K562 (cell line): ENCODE measurements at regions not wholly inside any gene's neighbourhood (a gene's known extent, or its start where the extent isn't known, plus 50 kb on each side); places are given as distances from the start of the nearest gene placed in this dataset.
"Not testable (repeated sequence)": the region's sequence is repeated elsewhere in the genome, so short reads cannot be mapped to it uniquely, and the experiment has no call there.

Experiments
- ATAC-seq: fragments of 200-7000 bp; cut with Tn5 transposase; 3 replicates; pipeline ENCODE4 v1.9.1; 2020; ENCODE audit warnings: moderate library complexity
- BruUV-seq: library from RNA; stranded (reverse); fragments of 400-500 nt; replicated peaks from 2 replicates; lab custom pipeline; 2021; lab: Mats Ljungman, UMichigan
- CTCF ChIA-PET: fragments of 300-600 bp; formaldehyde crosslinking; extraction: SDS; loops from one replicate; lab custom pipeline; 2021; ENCODE audit warnings: low intra/inter-chr PET ratio; lab: Yijun Ruan, JAX
- POLR2A ChIA-PET: fragments of 300-600, 350-650 bp; sonication (Branson Sonifier 250); formaldehyde crosslinking; extraction: SDS; loops from one replicate; lab custom pipeline; 2021; ENCODE audit warnings: antibody characterized with exemption, inconsistent platforms; lab: Yijun Ruan, JAX
- DNase-seq, 4 experiments: peaks; one replicate each; pipeline versions ENCODE4 v3.0.0 to v3.0.0-alpha.2; 2011 to 2018; ENCODE audit warnings: low spot score in 3 of 4, mixed read lengths in 3 of 4; ENCODE audit errors: extremely low read depth in 1 of 4
- FAIRE-seq: peaks from 2 replicates; lab custom pipeline; 2011; peaks lifted over from hg19 to GRCh38; lab: Jason Lieb, UNC
- H2AFZ ChIP-seq: 2 replicates; pipeline ENCODE4 v1.6.0; 2011; ENCODE audit warnings: low read depth, low read length, control low read depth, inconsistent platforms
- H3K27ac ChIP-seq: fragments of 200-600 bp; 3 replicates; pipeline ENCODE4 v1.8.0; 2011; ENCODE audit warnings: low read depth, mild to moderate bottlenecking, control low read depth, inconsistent platforms, low read length, moderate library complexity, mixed read lengths; ENCODE audit errors: extremely low read depth
- H3K27me3 ChIP-seq, 2 experiments: fragments of 300-600 bp in 1 of 2; 2 replicates in 1 of 2; 3 replicates in 1 of 2; pipeline versions ENCODE4 v1.6.0 to v1.8.0; 2011; ENCODE audit warnings: inconsistent platforms in 2 of 2, low read length in 2 of 2, mild to moderate bottlenecking in 1 of 2, mixed read lengths in 1 of 2, moderate library complexity in 1 of 2; ENCODE audit not compliant: control insufficient read depth in 2 of 2, insufficient read depth in 2 of 2
- H3K36me3 ChIP-seq: fragments of 300-600 bp; 3 replicates; pipeline ENCODE4 v1.8.0; 2011; ENCODE audit warnings: mild to moderate bottlenecking, low read length, inconsistent platforms; ENCODE audit not compliant: control insufficient read depth, insufficient read depth
- H3K4me1 ChIP-seq, 2 experiments: fragments of 200-600 bp in 1 of 2; replicated peaks in 1 of 2; 2 replicates in 1 of 2; 3 replicates in 1 of 2; pipeline versions ENCODE4 v1.5.1 to v1.8.0; 2011; ENCODE audit warnings: inconsistent platforms in 2 of 2, low read length in 2 of 2, mild to moderate bottlenecking in 1 of 2, mixed read lengths in 1 of 2, moderate library complexity in 1 of 2; ENCODE audit not compliant: control insufficient read depth in 2 of 2, insufficient read depth in 2 of 2
- H3K4me2 ChIP-seq: 2 replicates; pipeline ENCODE4 v1.6.1; 2011; ENCODE audit warnings: low read length, control low read depth, inconsistent platforms, mixed read lengths; ENCODE audit not compliant: insufficient read depth
- H3K4me3 ChIP-seq: fragments of 200-600 bp; sonication (generic), shearing (Covaris generic); 2 replicates; pipeline ENCODE4 v1.5.1; 2016; ENCODE audit warnings: control low read depth, inconsistent platforms
- H3K79me2 ChIP-seq: fragments of 200-600 bp; 3 replicates; pipeline ENCODE4 v1.8.0; 2011; ENCODE audit warnings: low read length, inconsistent platforms; ENCODE audit not compliant: control insufficient read depth, insufficient read depth
- H3K9ac ChIP-seq, 2 experiments: 2 replicates each; pipeline versions ENCODE4 v1.6.0 to v1.6.1; 2011; ENCODE audit warnings: low read depth in 2 of 2, low read length in 2 of 2, control low read depth in 1 of 2, inconsistent platforms in 1 of 2, mild to moderate bottlenecking in 1 of 2, mixed read lengths in 1 of 2; ENCODE audit not compliant: insufficient read depth in 1 of 2
- H3K9me1 ChIP-seq: one replicate; pipeline ENCODE4 v1.6.0; 2011; ENCODE audit warnings: inconsistent platforms, mild to moderate bottlenecking, low read length, moderate library complexity; ENCODE audit not compliant: control insufficient read depth, insufficient read depth
- H3K9me3 ChIP-seq: replicated peaks from 2 replicates; pipeline ENCODE4 v1.5.1; 2011; ENCODE audit warnings: low read depth, low read length, inconsistent platforms; ENCODE audit not compliant: control insufficient read depth, insufficient read depth
- H4K20me1 ChIP-seq: replicated peaks from 2 replicates; pipeline ENCODE4 v1.6.1; 2011; ENCODE audit warnings: low read length, inconsistent platforms, mixed read lengths; ENCODE audit not compliant: control insufficient read depth, insufficient read depth
- RBM25 ChIP-seq: fragments of 200-400 bp; formaldehyde crosslinking; IDR thresholded peaks from 2 replicates; pipeline ENCODE4 v1.6.1; 2018; ENCODE audit warnings: low read length, low read depth, moderate library complexity; ENCODE audit not compliant: severe bottlenecking
- ZFP36 ChIP-seq: fragments of 150-350 bp; IDR thresholded peaks from 2 replicates; pipeline ENCODE4 v1.6.1; 2018; ENCODE audit warnings: low read length, low read depth; ENCODE audit not compliant: partially characterized antibody
- WGBS: fragments of 100-300 bp; shearing (Covaris generic); methylation state at CpG from one replicate; pipeline ENCODE4 v1.1.6; 2016; ENCODE audit warnings: low coverage, mixed read lengths; ENCODE audit not compliant: insufficient coverage; ENCODE audit errors: missing lambda C conversion rate; 5-methylcytosine and 5-hydroxymethylcytosine counted together
- in situ Hi-C: fragments of 300-500 bp; cut with MboI; formaldehyde crosslinking; loops from 4 replicates; pipeline ENCODE4 v1.15.0; 2018; ENCODE audit warnings: inconsistent platforms, mixed read lengths
- intact Hi-C: fragments of 100-400 bp; cut with micrococcal nuclease; formaldehyde crosslinking; loops from 2 replicates; pipeline ENCODE4 v1.14.2; 2022

DNA sequence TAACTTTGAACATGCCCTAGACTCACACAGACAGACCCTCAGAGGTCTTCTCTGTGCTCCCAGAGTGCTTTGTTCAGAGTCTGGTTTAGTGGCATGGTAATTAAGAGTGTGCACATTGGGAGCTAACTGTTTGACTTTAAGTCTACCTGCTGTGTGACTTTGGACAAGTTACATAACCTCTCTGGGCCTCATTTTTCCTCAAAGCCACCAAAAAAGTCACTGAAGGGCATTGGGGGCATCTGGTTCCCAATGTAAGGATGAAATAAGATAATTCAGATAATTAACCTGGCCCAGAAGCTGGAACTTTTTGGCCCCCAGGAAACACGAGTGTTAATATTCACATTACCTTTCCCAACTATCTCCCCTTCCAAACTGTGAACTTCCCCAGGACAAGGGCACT lies 341.1 kb downstream of the BCL2L11 start:
- FAIRE-seq, intact Hi-C loops: not testable (repeated sequence)
- 100% methylated on average over 1 of the region's 1 CpG for WGBS

DNA sequence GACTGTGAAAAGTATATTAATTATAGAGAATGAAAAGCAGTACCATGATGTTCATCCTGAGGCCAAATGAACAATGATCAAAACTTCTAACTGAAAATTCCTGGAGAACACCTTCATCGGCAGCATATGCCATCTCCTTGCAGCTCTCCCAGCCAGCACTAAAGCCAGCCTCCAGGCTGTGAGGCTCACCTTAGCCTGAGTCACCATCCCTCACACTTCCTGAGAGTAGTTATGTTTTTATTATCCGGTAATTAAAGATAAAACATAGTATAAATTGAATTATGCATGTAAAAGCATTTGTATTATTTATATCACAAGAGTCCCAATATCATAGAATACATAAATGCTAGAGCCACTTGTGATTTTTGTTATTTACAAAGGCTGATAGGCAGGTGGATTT lies 341.9 kb downstream of the BCL2L11 start:
- H3K36me3 ChIP-seq, H2AFZ ChIP-seq, CTCF ChIA-PET, H3K4me3 ChIP-seq, H3K9me1 ChIP-seq, DNase-seq, POLR2A ChIA-PET, H4K20me1 ChIP-seq, H3K27ac ChIP-seq, intact Hi-C loops, H3K9ac ChIP-seq, in situ Hi-C loops, H3K4me2 ChIP-seq, FAIRE-seq, ATAC-seq, BruUV-seq, H3K4me1 ChIP-seq, H3K27me3 ChIP-seq, H3K9me3 ChIP-seq: not testable (repeated sequence)
- 88% methylated on average over 2 of the region's 2 CpGs for WGBS
- H3K79me2 ChIP-seq, result peaks cover 70% of the 10 kb centered on the region

More for the DNA sequence above, 341.1 kb downstream of the BCL2L11 start:
- H3K9ac ChIP-seq, H3K27ac ChIP-seq, H3K36me3 ChIP-seq, H3K4me2 ChIP-seq, CTCF ChIA-PET, H3K9me3 ChIP-seq, in situ Hi-C loops, H4K20me1 ChIP-seq, H3K4me3 ChIP-seq, H3K9me1 ChIP-seq, POLR2A ChIA-PET, H3K4me1 ChIP-seq, ATAC-seq, DNase-seq, BruUV-seq, H2AFZ ChIP-seq, H3K27me3 ChIP-seq: not testable (repeated sequence)
- TF ChIP-seq RBM25 (peak; percentile 76), ZFP36 (peak; percentile 70)
- H3K79me2 ChIP-seq, result peaks cover 67% of the 10 kb centered on the region
